SK-N-SH (cell line): ENCODE measurements at regions not wholly inside any gene's neighbourhood (a gene's known extent, or its start where the extent isn't known, plus 50 kb on each side); places are given as distances from the start of the nearest gene placed in this dataset.

Source experiments
- CTCF ChIA-PET: fragments of 300-600, 350-600 bp; formaldehyde crosslinking; extraction: SDS; loops from one replicate; lab custom pipeline; 2021; lab: Yijun Ruan, JAX
- POLR2A ChIA-PET: fragments of 350-600 bp; sonication (Branson Sonifier 250); formaldehyde crosslinking; extraction: SDS; loops from one replicate; lab custom pipeline; 2020; ENCODE audit warnings: antibody characterized with exemption, inconsistent platforms; lab: Yijun Ruan, JAX
- DNase-seq: peaks from one replicate; pipeline ENCODE4 v3.0.0; 2012
- H2AFZ ChIP-seq: fragments of 200-600 bp; sonication (generic); 2 replicates; pipeline ENCODE4 v1.8.1; 2016; ENCODE audit warnings: antibody characterized with exemption, mild to moderate bottlenecking, low read depth
- H3F3A ChIP-seq: fragments of 200-600 bp; sonication (generic); replicated peaks from 2 replicates; pipeline ENCODE3; 2016; ENCODE audit warnings: antibody characterized with exemption, mild to moderate bottlenecking; ENCODE audit not compliant: insufficient read depth
- H3K27ac ChIP-seq, 2 experiments: fragments of 200-500 bp in 1 of 2; fragments of 200-600 bp in 1 of 2; sonication (Bioruptor generic) in 1 of 2; sonication (generic), shearing (Covaris generic) in 1 of 2; 2 replicates each; pipeline versions ENCODE4 v1.5.1 to v1.6.1; 2014 to 2016; ENCODE audit warnings: low read depth in 2 of 2, inconsistent platforms in 1 of 2, low read length in 1 of 2, mild to moderate bottlenecking in 1 of 2, mixed read lengths in 1 of 2
- H3K27me3 ChIP-seq: fragments of 200-600 bp; sonication (generic), shearing (Covaris generic); 2 replicates; pipeline ENCODE4 v1.6.1; 2016; ENCODE audit warnings: mixed run types; ENCODE audit not compliant: insufficient read depth
- H3K36me3 ChIP-seq, 2 experiments: fragments of 200-500 bp in 1 of 2; fragments of 200-600 bp in 1 of 2; sonication (Bioruptor generic) in 1 of 2; sonication (generic) in 1 of 2; replicated peaks in 1 of 2; 2 replicates each; pipeline versions ENCODE3 to v1.5.1; 2014 to 2016; ENCODE audit warnings: low read length in 1 of 2, mild to moderate bottlenecking in 1 of 2; ENCODE audit not compliant: insufficient read depth in 2 of 2, control insufficient read depth in 1 of 2
- H3K4me1 ChIP-seq, 2 experiments: fragments of 200-500 bp in 1 of 2; fragments of 200-600 bp in 1 of 2; sonication (Bioruptor generic) in 1 of 2; sonication (generic), shearing (Covaris generic) in 1 of 2; 2 replicates each; pipeline versions ENCODE4 v1.5.1 to v1.6.1; 2014 to 2016; ENCODE audit warnings: low read depth in 1 of 2, low read length in 1 of 2, mixed run types in 1 of 2; ENCODE audit not compliant: insufficient read depth in 2 of 2, control insufficient read depth in 1 of 2
- H3K4me2 ChIP-seq: fragments of 200-600 bp; sonication (generic), shearing (Covaris generic); 2 replicates; pipeline ENCODE4 v1.6.1; 2017; ENCODE audit warnings: mixed run types
- H3K4me3 ChIP-seq, 2 experiments: fragments of 200-500 bp in 1 of 2; fragments of 200-600 bp in 1 of 2; sonication (Bioruptor generic) in 1 of 2; sonication (generic), shearing (Covaris generic) in 1 of 2; 2 replicates each; pipeline versions ENCODE4 v1.5.1 to v1.8.1; 2014 to 2016; ENCODE audit warnings: low read depth in 2 of 2, inconsistent platforms in 1 of 2, low read length in 1 of 2, mild to moderate bottlenecking in 1 of 2, mixed read lengths in 1 of 2, moderate library complexity in 1 of 2
- H3K79me2 ChIP-seq: fragments of 200-600 bp; sonication (generic); 2 replicates; pipeline ENCODE4 v1.8.1; 2017; ENCODE audit warnings: mild to moderate bottlenecking; ENCODE audit not compliant: insufficient read depth
- H3K9ac ChIP-seq: fragments of 200-600 bp; sonication (generic); 2 replicates; pipeline ENCODE4 v1.6.1; 2017; ENCODE audit warnings: mixed run types
- H3K9me2 ChIP-seq: fragments of 200-600 bp; sonication (generic); 2 replicates; pipeline ENCODE4 v1.6.1; 2017; ENCODE audit warnings: mixed run types
- H3K9me3 ChIP-seq: fragments of 200-600 bp; sonication (generic); 2 replicates; pipeline ENCODE4 v1.6.1; 2017; ENCODE audit warnings: mixed run types, mild to moderate bottlenecking, moderate library complexity
- H4K20me1 ChIP-seq: fragments of 200-600 bp; sonication (generic); 2 replicates; pipeline ENCODE4 v1.6.1; 2017; ENCODE audit warnings: mild to moderate bottlenecking, mixed run types; ENCODE audit not compliant: insufficient read depth
- EZH2phosphoT487 ChIP-seq: fragments of 200-600 bp; sonication (generic); IDR thresholded peaks from 2 replicates; pipeline ENCODE4 v1.6.1; 2017; ENCODE audit warnings: low read depth, mixed run types, mild to moderate bottlenecking, antibody characterized with exemption, moderate library complexity, borderline replicate concordance
- FOXJ3 ChIP-seq: sonication (generic); formaldehyde crosslinking; IDR thresholded peaks from 2 replicates; pipeline ENCODE4 v1.5.1; 2020; ENCODE audit warnings: mild to moderate bottlenecking, missing genetic modification reagents
- FOXM1 ChIP-seq: IDR thresholded peaks from 2 replicates; pipeline ENCODE4 v1.4.0; 2012; ENCODE audit warnings: low read depth, mild to moderate bottlenecking
- GABPA ChIP-seq: IDR thresholded peaks from 2 replicates; pipeline ENCODE4 v1.4.0; 2012; ENCODE audit warnings: low read depth, mild to moderate bottlenecking
- JUND ChIP-seq: IDR thresholded peaks from 2 replicates; pipeline ENCODE4 v1.4.0; 2012
- MEF2A ChIP-seq: IDR thresholded peaks from 2 replicates; pipeline ENCODE4 v1.4.0; 2012; ENCODE audit warnings: low read depth, borderline replicate concordance
- MXI1 ChIP-seq: IDR thresholded peaks from 2 replicates; pipeline ENCODE4 v1.6.1; 2012; ENCODE audit warnings: mild to moderate bottlenecking, low read depth, low read length, improper control_type of control experiment
- NRF1 ChIP-seq: IDR thresholded peaks from 2 replicates; pipeline ENCODE4 v1.6.1; 2012; ENCODE audit warnings: low read depth, mild to moderate bottlenecking, low read length
- POLR2AphosphoS5 ChIP-seq: IDR thresholded peaks from 2 replicates; pipeline ENCODE4 v1.6.1; 2012; ENCODE audit warnings: low read depth, low read length
- RAD21 ChIP-seq: IDR thresholded peaks from 2 replicates; pipeline ENCODE4 v1.6.1; 2012; ENCODE audit warnings: mild to moderate bottlenecking, low read length
- RFX5 ChIP-seq: IDR thresholded peaks from 2 replicates; pipeline ENCODE4 v1.6.1; 2012; ENCODE audit warnings: mild to moderate bottlenecking, improper control_type of control experiment, low read length
- RXRA ChIP-seq: IDR thresholded peaks from 2 replicates; pipeline ENCODE4 v1.4.0; 2012; ENCODE audit warnings: low read depth, mild to moderate bottlenecking, borderline replicate concordance
- SIN3A ChIP-seq: IDR thresholded peaks from 2 replicates; pipeline ENCODE4 v1.6.1; 2012; ENCODE audit warnings: low read depth, mild to moderate bottlenecking, low read length, moderate library complexity, borderline replicate concordance
- SMC3 ChIP-seq: IDR thresholded peaks from 2 replicates; pipeline ENCODE4 v1.6.1; 2012; ENCODE audit warnings: low read depth, low read length, improper control_type of control experiment
- TCF12 ChIP-seq: IDR thresholded peaks from 2 replicates; pipeline ENCODE4 v1.4.0; 2012
- TEAD4 ChIP-seq: IDR thresholded peaks from 2 replicates; pipeline ENCODE4 v1.4.0; 2012; ENCODE audit warnings: mild to moderate bottlenecking, borderline replicate concordance; ENCODE audit not compliant: insufficient read depth
- YY1 ChIP-seq: IDR thresholded peaks from 2 replicates; pipeline ENCODE4 v1.4.0; 2012; ENCODE audit warnings: low read depth, mild to moderate bottlenecking
- WGBS: methylation state at CpG from one replicate; pipeline ENCODE4 v1.1.6; 2017; ENCODE audit warnings: low lambda C conversion rate; 5-methylcytosine and 5-hydroxymethylcytosine counted together
- TF ChIP-seq, protein P1 (sequence below): IDR thresholded peaks from 2 replicates; pipeline ENCODE4 v1.4.0; 2012; ENCODE audit warnings: low read depth
- TF ChIP-seq, protein P2 (sequence below): fragments of 150-350 bp; IDR thresholded peaks from 2 replicates; pipeline ENCODE4 v1.6.1; 2016; ENCODE audit warnings: mild to moderate bottlenecking, low read depth, low read length
- TF ChIP-seq, protein P3 (sequence below): IDR thresholded peaks from 2 replicates; pipeline ENCODE4 v1.6.1; 2012; ENCODE audit warnings: mild to moderate bottlenecking, low read depth, low read length, moderate library complexity
- TF ChIP-seq, protein P4 (sequence below): fragments of 200-600 bp; sonication (generic); IDR thresholded peaks from 2 replicates; pipeline ENCODE4 v1.6.1; 2017; ENCODE audit warnings: antibody characterized with exemption, mild to moderate bottlenecking, moderate library complexity

DNA sequence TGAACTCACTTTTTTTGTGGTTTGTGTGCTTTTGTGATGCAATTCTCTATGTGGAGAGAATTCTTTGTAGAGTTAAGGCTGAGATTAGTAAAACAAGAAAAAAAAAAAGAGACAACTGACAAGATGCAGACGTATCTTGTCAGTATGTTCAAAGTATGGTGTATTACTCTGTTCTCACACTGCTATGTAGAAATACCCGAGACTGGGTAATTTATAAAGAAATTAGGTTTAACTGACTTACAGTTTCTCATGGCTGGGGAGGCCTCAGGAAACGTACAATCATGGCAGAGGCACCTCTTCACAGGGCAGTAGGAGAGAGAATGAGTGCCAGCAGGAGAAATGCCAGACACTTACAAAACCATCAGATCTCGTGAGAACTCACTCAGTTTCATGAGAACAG is 475.2 kb upstream of the CDH18 start:
- Histone ChIP-seq H3K27me3 (no peaks in the 10 kb centered on the region), H3K4me3 (no peak overlapping the region), H3K9me3 (no peaks in the 10 kb centered on the region), H4K20me1 (no peaks in the 10 kb centered on the region), H3K4me1 (no peaks in the 10 kb centered on the region), H3K36me3 (no peaks in the 10 kb centered on the region), H3K9me2 (no peaks in the 10 kb centered on the region), H3K9ac (no peak overlapping the region), H3K4me2 (no peak overlapping the region), H3K27ac (no peak overlapping the region), H3F3A (no peaks in the 10 kb centered on the region), H2AFZ (no peak overlapping the region), H3K79me2 (no peaks in the 10 kb centered on the region)
- no peak for TF ChIP-seq SIN3A
- TF ChIP-seq, protein P1, sequence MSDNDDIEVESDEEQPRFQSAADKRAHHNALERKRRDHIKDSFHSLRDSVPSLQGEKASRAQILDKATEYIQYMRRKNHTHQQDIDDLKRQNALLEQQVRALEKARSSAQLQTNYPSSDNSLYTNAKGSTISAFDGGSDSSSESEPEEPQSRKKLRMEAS: no peak
- TF ChIP-seq, protein P2, sequence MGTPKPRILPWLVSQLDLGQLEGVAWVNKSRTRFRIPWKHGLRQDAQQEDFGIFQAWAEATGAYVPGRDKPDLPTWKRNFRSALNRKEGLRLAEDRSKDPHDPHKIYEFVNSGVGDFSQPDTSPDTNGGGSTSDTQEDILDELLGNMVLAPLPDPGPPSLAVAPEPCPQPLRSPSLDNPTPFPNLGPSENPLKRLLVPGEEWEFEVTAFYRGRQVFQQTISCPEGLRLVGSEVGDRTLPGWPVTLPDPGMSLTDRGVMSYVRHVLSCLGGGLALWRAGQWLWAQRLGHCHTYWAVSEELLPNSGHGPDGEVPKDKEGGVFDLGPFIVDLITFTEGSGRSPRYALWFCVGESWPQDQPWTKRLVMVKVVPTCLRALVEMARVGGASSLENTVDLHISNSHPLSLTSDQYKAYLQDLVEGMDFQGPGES: no peak
- ChIA-PET POLR2A (no interaction called here), CTCF (no interaction called here)
- no peak for DNase-seq
- WGBS: 5% methylated on average over 4 of the region's 4 CpGs

GRCh38 chr5:20446121-20446520 is 458.1 kb upstream of the CDH18 start:
- Histone ChIP-seq H3K9me2 (no peaks in the 10 kb centered on the region), H4K20me1 (no peaks in the 10 kb centered on the region), H3K4me1 (no peaks in the 10 kb centered on the region), H3F3A (no peaks in the 10 kb centered on the region), H2AFZ (no peak overlapping the region), H3K9ac (no peak overlapping the region), H3K27me3 (no peaks in the 10 kb centered on the region), H3K9me3 (no peaks in the 10 kb centered on the region), H3K27ac (no peak overlapping the region), H3K79me2 (no peaks in the 10 kb centered on the region), H3K36me3 (no peaks in the 10 kb centered on the region), H3K4me3 (no peak overlapping the region), H3K4me2 (no peak overlapping the region)
- POLR2A ChIA-PET: no interaction called here
- no peak for TF ChIP-seq MXI1
- TF ChIP-seq, protein P3, sequence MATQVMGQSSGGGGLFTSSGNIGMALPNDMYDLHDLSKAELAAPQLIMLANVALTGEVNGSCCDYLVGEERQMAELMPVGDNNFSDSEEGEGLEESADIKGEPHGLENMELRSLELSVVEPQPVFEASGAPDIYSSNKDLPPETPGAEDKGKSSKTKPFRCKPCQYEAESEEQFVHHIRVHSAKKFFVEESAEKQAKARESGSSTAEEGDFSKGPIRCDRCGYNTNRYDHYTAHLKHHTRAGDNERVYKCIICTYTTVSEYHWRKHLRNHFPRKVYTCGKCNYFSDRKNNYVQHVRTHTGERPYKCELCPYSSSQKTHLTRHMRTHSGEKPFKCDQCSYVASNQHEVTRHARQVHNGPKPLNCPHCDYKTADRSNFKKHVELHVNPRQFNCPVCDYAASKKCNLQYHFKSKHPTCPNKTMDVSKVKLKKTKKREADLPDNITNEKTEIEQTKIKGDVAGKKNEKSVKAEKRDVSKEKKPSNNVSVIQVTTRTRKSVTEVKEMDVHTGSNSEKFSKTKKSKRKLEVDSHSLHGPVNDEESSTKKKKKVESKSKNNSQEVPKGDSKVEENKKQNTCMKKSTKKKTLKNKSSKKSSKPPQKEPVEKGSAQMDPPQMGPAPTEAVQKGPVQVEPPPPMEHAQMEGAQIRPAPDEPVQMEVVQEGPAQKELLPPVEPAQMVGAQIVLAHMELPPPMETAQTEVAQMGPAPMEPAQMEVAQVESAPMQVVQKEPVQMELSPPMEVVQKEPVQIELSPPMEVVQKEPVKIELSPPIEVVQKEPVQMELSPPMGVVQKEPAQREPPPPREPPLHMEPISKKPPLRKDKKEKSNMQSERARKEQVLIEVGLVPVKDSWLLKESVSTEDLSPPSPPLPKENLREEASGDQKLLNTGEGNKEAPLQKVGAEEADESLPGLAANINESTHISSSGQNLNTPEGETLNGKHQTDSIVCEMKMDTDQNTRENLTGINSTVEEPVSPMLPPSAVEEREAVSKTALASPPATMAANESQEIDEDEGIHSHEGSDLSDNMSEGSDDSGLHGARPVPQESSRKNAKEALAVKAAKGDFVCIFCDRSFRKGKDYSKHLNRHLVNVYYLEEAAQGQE: no peak
- TF ChIP-seq POLR2AphosphoS5: no peak
- no peak for TF ChIP-seq SMC3
- TF ChIP-seq MEF2A: no peak
- TF ChIP-seq, protein P2: no peak
- TF ChIP-seq, protein P4, sequence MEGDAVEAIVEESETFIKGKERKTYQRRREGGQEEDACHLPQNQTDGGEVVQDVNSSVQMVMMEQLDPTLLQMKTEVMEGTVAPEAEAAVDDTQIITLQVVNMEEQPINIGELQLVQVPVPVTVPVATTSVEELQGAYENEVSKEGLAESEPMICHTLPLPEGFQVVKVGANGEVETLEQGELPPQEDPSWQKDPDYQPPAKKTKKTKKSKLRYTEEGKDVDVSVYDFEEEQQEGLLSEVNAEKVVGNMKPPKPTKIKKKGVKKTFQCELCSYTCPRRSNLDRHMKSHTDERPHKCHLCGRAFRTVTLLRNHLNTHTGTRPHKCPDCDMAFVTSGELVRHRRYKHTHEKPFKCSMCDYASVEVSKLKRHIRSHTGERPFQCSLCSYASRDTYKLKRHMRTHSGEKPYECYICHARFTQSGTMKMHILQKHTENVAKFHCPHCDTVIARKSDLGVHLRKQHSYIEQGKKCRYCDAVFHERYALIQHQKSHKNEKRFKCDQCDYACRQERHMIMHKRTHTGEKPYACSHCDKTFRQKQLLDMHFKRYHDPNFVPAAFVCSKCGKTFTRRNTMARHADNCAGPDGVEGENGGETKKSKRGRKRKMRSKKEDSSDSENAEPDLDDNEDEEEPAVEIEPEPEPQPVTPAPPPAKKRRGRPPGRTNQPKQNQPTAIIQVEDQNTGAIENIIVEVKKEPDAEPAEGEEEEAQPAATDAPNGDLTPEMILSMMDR: no peak
- TF ChIP-seq NRF1: no peak
- no peak for TF ChIP-seq RXRA
- TF ChIP-seq TCF12: no peak
- TF ChIP-seq RAD21: no peak
- no peak for TF ChIP-seq RFX5
- TF ChIP-seq GABPA: no peak
- TF ChIP-seq JUND: no peak
- TF ChIP-seq TEAD4: no peak
- TF ChIP-seq EZH2phosphoT487: no peak
- TF ChIP-seq FOXM1: no peak
- no peak for TF ChIP-seq YY1
- no peak for TF ChIP-seq FOXJ3 (CRISPR knock-in tag)
- WGBS: 19% methylated on average over 3 of the region's 3 CpGs
- DNase-seq: no peak
- CTCF ChIA-PET: no interaction called here
